ENCODE measurements at regions not wholly inside any gene's neighbourhood (a gene's known extent, or its start where the extent isn't known, plus 50 kb on each side); places are given as distances from the start of the nearest gene placed in this dataset.

DNA sequence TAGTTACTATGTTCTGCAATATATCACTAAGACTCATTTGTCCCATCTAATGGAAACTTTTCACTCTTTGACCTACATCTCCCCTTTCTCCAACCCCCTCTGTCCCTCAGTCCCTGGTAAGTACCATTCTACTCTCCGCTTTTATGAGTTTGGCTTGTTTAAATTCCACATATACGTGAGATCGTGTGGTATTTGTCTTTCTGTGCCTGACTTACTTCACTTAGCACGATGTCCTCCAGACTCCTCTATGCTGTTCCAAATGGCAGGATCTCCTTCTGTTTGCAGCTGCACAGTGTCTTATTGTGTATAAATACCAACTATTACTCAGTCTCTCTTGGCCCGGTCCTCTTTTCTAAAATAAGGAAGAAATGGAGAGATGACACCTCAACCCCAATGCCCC, 205.4 kb upstream of the NTM start:
- intact Hi-C loops (cut with DNase I), result no loop called here

DNA sequence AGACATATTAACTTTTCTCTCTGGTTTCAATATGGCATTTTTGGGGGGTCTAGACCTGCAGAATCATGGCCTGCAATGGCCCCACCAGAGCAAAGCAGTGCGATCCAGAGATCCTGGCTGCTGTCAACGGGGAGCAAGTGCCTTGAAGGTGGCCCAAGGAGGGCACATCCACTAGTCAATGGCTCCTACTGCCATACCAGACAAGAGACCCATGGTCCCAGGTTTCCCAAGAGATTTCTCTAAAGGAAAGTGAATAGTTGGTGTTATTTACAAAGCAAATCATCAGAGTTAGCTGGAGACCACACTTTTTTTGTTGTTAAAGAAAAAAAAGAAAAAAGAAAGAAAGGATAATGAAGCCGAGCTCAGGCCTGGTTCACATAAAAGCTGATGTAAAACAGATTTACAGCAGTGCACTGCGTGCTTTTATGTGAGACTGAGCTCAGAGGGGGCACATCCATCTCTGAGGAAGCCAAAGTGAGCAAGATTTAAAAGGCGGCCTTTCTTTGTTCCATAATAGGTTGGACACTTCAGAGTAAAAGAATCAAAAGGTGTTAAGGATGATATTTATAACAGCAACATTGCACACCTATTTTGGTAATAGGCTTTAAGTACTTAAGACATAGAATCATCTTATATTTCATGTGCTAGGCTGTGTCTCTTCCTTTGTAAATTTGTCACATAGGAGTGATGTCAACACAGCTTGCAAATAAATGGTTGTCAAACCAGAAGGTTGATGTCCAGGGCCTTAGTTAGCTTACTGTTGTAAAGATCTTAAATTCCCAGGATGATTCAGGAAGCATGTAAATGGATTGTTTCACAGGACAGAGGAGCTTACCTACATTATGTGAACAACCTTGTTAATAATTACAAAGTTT, 201.3 kb upstream of the NTM start:
- Histone ChIP-seq H3K27me3 (no peaks in the 10 kb centered on the region), H3K4me1 (no peaks in the 10 kb centered on the region), H3K9ac (ENCODE audit: low read depth in 2 of 2, low read length in 2 of 2) (no peak overlapping the region), H3K27ac (no peak overlapping the region), H3K9me3 (no peaks in the 10 kb centered on the region), H3K4me3 (no peak overlapping the region), H3K36me3 (no peaks in the 10 kb centered on the region)
- TF ChIP-seq, protein P1, sequence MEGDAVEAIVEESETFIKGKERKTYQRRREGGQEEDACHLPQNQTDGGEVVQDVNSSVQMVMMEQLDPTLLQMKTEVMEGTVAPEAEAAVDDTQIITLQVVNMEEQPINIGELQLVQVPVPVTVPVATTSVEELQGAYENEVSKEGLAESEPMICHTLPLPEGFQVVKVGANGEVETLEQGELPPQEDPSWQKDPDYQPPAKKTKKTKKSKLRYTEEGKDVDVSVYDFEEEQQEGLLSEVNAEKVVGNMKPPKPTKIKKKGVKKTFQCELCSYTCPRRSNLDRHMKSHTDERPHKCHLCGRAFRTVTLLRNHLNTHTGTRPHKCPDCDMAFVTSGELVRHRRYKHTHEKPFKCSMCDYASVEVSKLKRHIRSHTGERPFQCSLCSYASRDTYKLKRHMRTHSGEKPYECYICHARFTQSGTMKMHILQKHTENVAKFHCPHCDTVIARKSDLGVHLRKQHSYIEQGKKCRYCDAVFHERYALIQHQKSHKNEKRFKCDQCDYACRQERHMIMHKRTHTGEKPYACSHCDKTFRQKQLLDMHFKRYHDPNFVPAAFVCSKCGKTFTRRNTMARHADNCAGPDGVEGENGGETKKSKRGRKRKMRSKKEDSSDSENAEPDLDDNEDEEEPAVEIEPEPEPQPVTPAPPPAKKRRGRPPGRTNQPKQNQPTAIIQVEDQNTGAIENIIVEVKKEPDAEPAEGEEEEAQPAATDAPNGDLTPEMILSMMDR (IDR thresholded peaks at IDR 0.05), result no peak
- intact Hi-C loops (cut with DNase I), result no loop called here
- no peak for DNase-seq

More for the DNA sequence above, 205.4 kb upstream of the NTM start:
- TF ChIP-seq, protein P1 (IDR thresholded peaks at IDR 0.05), result no peak
- Histone ChIP-seq H3K9me3 (no peaks in the 10 kb centered on the region), H3K9ac (ENCODE audit: low read depth in 2 of 2, low read length in 2 of 2) (no peak overlapping the region), H3K36me3 (no peaks in the 10 kb centered on the region), H3K27ac (no peak overlapping the region), H3K4me1 (no peaks in the 10 kb centered on the region), H3K27me3 (no peaks in the 10 kb centered on the region), H3K4me3 (no peak overlapping the region)
- DNase-seq, result no peak

DNA sequence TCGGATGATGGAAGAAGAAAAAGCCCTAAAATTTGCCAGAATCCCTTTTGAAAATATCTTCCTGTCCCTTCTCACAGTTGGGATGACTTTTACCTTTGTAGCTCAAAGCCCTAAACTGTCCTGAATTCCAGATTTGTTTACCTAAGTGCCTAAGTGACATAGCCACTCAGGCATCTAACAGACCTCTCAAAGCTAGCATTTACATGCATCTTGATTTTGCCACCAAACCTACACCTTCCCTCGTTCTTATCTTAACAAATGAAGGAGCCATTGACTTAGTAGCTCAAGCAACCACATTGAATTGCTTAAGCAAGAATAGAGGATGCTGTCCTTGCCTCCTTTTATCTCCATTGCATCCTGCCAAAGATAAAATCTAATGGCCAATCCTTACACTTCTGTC, 198.4 kb upstream of the NTM start:
- Histone ChIP-seq H3K27me3 (no peaks in the 10 kb centered on the region), H3K4me3 (no peak overlapping the region), H3K9ac (ENCODE audit: low read depth in 2 of 2, low read length in 2 of 2) (no peak overlapping the region), H3K36me3 (no peaks in the 10 kb centered on the region), H3K4me1 (no peaks in the 10 kb centered on the region), H3K27ac (no peak overlapping the region), H3K9me3 (no peaks in the 10 kb centered on the region)
- no peak for DNase-seq
- intact Hi-C loops (cut with DNase I), result no loop called here
- TF ChIP-seq, protein P1 (IDR thresholded peaks at IDR 0.05), result no peak

DNA sequence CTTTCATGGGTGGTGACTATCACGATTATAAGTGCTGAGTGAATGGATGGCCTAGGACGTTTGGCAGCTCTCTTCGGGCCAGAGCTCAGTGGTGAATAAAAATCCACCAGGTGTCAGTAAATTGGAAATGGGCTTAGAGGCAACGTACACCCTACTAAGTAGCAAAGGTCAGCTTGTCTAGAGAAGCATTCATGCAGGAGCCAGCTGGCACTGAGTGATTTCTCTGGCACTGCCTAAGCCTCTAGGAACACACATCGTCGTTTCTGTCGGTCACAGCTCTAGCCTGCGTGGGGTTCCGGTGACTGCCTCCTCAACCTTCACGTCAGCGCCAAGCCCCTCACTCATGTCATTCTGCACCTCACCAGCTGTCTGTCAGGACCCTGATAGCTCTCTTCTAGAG, 192.4 kb upstream of the NTM start:
- Histone ChIP-seq H3K27ac (no peak overlapping the region), H3K9me3 (no peaks in the 10 kb centered on the region), H3K4me1 (no peaks in the 10 kb centered on the region), H3K4me3 (no peak overlapping the region), H3K9ac (ENCODE audit: low read depth in 2 of 2, low read length in 2 of 2) (no peak overlapping the region), H3K36me3 (no peaks in the 10 kb centered on the region), H3K27me3 (no peaks in the 10 kb centered on the region)
- no peak for DNase-seq
- TF ChIP-seq, protein P1 (IDR thresholded peaks at IDR 0.05), result no peak
- intact Hi-C loops (cut with DNase I), result no loop called here

DNA sequence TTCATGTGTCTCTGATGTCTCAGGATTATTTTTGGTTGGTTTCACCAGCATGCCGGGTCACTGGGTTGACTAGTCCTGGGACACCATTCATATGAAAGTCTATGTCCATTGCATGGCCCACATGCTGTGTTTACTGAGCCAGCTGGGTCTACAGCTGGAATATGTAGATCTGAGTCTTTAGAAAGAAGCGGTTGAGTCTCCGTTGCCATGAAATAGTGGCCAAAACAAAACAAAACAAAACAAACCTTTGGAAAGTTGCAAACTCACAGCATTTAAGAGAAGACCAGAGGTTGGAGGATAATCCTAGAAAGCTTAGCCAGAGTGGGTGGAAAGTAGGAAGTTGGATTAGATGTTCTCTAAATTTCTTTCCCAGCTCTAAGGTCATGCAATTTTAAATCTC, 191.8 kb upstream of the NTM start:
- no peak overlapping the region for H3K4me3 ChIP-seq
- TF ChIP-seq, protein P1 (IDR thresholded peaks at IDR 0.05), result no peak
- no peaks in the 10 kb centered on the region for H3K9me3 ChIP-seq
- no peaks in the 10 kb centered on the region for H3K36me3 ChIP-seq
- no peak overlapping the region for H3K9ac ChIP-seq (ENCODE audit: low read depth in 2 of 2, low read length in 2 of 2)
- H3K4me1 ChIP-seq, result no peaks in the 10 kb centered on the region
- intact Hi-C loops (cut with DNase I), result no loop called here
- H3K27ac ChIP-seq, result no peak overlapping the region
- DNase-seq, result no peak
- no peaks in the 10 kb centered on the region for H3K27me3 ChIP-seq
